K562 (cell line): ENCODE measurements at regions not wholly inside any gene's neighbourhood (a gene's known extent, or its start where the extent isn't known, plus 50 kb on each side); places are given as distances from the start of the nearest gene placed in this dataset.
A peak's percentile ranks its signal among the peaks of the same experiment; 100 is the strongest.

ENCODE experiments used
- ARID2 ChIP-seq: fragments of 450-650 bp; IDR thresholded peaks from 2 replicates; pipeline ENCODE4 v1.6.1; 2017; ENCODE audit warnings: antibody characterized with exemption, mild to moderate bottlenecking
- CBX3 ChIP-seq, 2 experiments: IDR thresholded peaks; 1 replicate in 1 of 2; 2 replicates in 1 of 2; pipeline ENCODE4 v1.6.1; 2012; ENCODE audit warnings: inconsistent platforms in 2 of 2, low read length in 2 of 2, borderline replicate concordance in 1 of 2, control low read depth in 1 of 2
- E2F1 ChIP-seq: sonication (generic); formaldehyde crosslinking; IDR thresholded peaks from 2 replicates; pipeline ENCODE4 v1.8.1; 2023; ENCODE audit warnings: mild to moderate bottlenecking, missing genetic modification reagents, moderate library complexity
- ELK1 ChIP-seq: sonication (generic); formaldehyde crosslinking; IDR thresholded peaks from 2 replicates; pipeline ENCODE4 v1.8.1; 2022; ENCODE audit warnings: missing genetic modification reagents
- ELK3 ChIP-seq: fragments of 450-650 bp; formaldehyde crosslinking; IDR thresholded peaks from 2 replicates; pipeline ENCODE4 v1.4.0; 2020; ENCODE audit warnings: mild to moderate bottlenecking
- FOXK1 ChIP-seq: sonication (generic); formaldehyde crosslinking; IDR thresholded peaks from 2 replicates; pipeline ENCODE4 v1.8.0; 2022; ENCODE audit warnings: missing genetic modification reagents, mild to moderate bottlenecking, borderline replicate concordance
- HDAC1 ChIP-seq, 2 experiments: fragments of 450-650 bp; IDR thresholded peaks; 2 replicates each; pipeline ENCODE4 v1.6.1; 2016 to 2017; ENCODE audit warnings: inconsistent platforms in 1 of 2, mild to moderate bottlenecking in 1 of 2, moderate library complexity in 1 of 2
- HES1 ChIP-seq: fragments of 450-650 bp; IDR thresholded peaks from 2 replicates; pipeline ENCODE4 v1.6.1; 2016; ENCODE audit warnings: low read depth, mild to moderate bottlenecking, moderate library complexity
- HEY1 ChIP-seq: fragments of 250-450 bp; sonication (Bioruptor Pico); IDR thresholded peaks from 2 replicates; pipeline ENCODE4 v1.5.0; 2020; ENCODE audit warnings: mild to moderate bottlenecking, moderate library complexity, borderline replicate concordance
- IRF2 ChIP-seq: sonication (generic); formaldehyde crosslinking; IDR thresholded peaks from 2 replicates; pipeline ENCODE4 v1.8.1; 2022; ENCODE audit warnings: mild to moderate bottlenecking, missing genetic modification reagents
- JUN ChIP-seq, 2 experiments: sonication (generic) in 1 of 2; formaldehyde crosslinking in 1 of 2; IDR thresholded peaks; 2 replicates each; pipeline versions ENCODE4 v1.6.1 to v1.8.0; 2012 to 2022; ENCODE audit warnings: borderline replicate concordance in 2 of 2, mild to moderate bottlenecking in 2 of 2, improper control_type of control experiment in 1 of 2, low read depth in 1 of 2, low read length in 1 of 2, missing genetic modification reagents in 1 of 2
- KAT8 ChIP-seq: fragments of 450-650 bp; IDR thresholded peaks from 2 replicates; pipeline ENCODE4 v1.6.1; 2016; ENCODE audit warnings: low read depth, mild to moderate bottlenecking
- PML ChIP-seq: IDR thresholded peaks from 2 replicates; pipeline ENCODE4 v1.6.1; 2012; ENCODE audit warnings: low read length, inconsistent platforms
- RAD51 ChIP-seq: fragments of 450-650 bp; IDR thresholded peaks from 2 replicates; pipeline ENCODE4 v1.7.1; 2016; ENCODE audit warnings: low read depth, mild to moderate bottlenecking, borderline replicate concordance
- RBM34 ChIP-seq: fragments of 200-400 bp; formaldehyde crosslinking; IDR thresholded peaks from 2 replicates; pipeline ENCODE4 v1.6.1; 2018; ENCODE audit warnings: low read length, borderline replicate concordance; ENCODE audit not compliant: insufficient read depth
- ZFP36 ChIP-seq: fragments of 150-350 bp; IDR thresholded peaks from 2 replicates; pipeline ENCODE4 v1.6.1; 2018; ENCODE audit warnings: low read length, low read depth; ENCODE audit not compliant: partially characterized antibody
- ZNF174 ChIP-seq: fragments of 250-450 bp; sonication (Bioruptor Pico); IDR thresholded peaks from 2 replicates; pipeline ENCODE4 v1.4.0; 2020; ENCODE audit warnings: mild to moderate bottlenecking
- ZNF184 ChIP-seq: sonication (generic); formaldehyde crosslinking; IDR thresholded peaks from 2 replicates; pipeline ENCODE4 v1.5.0; 2020; ENCODE audit warnings: missing genetic modification reagents
- ZNF41 ChIP-seq: fragments of 250-450 bp; sonication (Bioruptor Pico); conservative IDR thresholded peaks from 2 replicates; pipeline ENCODE4 v1.4.0; 2020; ENCODE audit warnings: mild to moderate bottlenecking
- ZNF431 ChIP-seq: sonication (generic); formaldehyde crosslinking; IDR thresholded peaks from 2 replicates; pipeline ENCODE4 v1.8.0; 2022; ENCODE audit warnings: mild to moderate bottlenecking, missing genetic modification reagents
- ZNF445 ChIP-seq: fragments of 250-450 bp; sonication (Bioruptor Pico); IDR thresholded peaks from 2 replicates; pipeline ENCODE4 v1.4.0; 2020; ENCODE audit warnings: low read depth, mild to moderate bottlenecking, moderate library complexity
- ZNF655 ChIP-seq: fragments of 250-450 bp; sonication (Bioruptor Pico); IDR thresholded peaks from 2 replicates; pipeline ENCODE4 v1.5.0; 2021

GRCh38 chr7:25495342-25496250 is 267.3 kb upstream of the NPVF start (continued):
- TF ChIP-seq HES1 = 0 out of 2 replicates have a peak, but pooled peaks have one; percentile 32
- TF ChIP-seq IRF2 (CRISPR knock-in tag) = no peak
- no peak for TF ChIP-seq ARID2
- no peak for TF ChIP-seq KAT8
- no peak for TF ChIP-seq RBM34
- no peak for TF ChIP-seq ELK3
- no peak for TF ChIP-seq FOXK1 (CRISPR knock-in tag)
- peak in 1 of 2 experiments; percentile 87; a peak in 3 of 4 replicates for TF ChIP-seq HDAC1 (IDR thresholded peaks at IDR 0.05)
- TF ChIP-seq PML = peak; percentile 92
- no peak for TF ChIP-seq ZNF174 (CRISPR knock-in tag)
- no peak for TF ChIP-seq ZNF431
- peak; percentile 53 for TF ChIP-seq ZFP36
- no peak for TF ChIP-seq ZNF655 (CRISPR knock-in tag)
- no peak for TF ChIP-seq ZNF184 (CRISPR knock-in tag)
- no peak for TF ChIP-seq ZNF41
- TF ChIP-seq JUN (IDR thresholded peaks at IDR 0.05; ENCODE audit: borderline replicate concordance, low read depth, low read length) = no peak; the same call in 1 of the 2 replicates
- no peak for TF ChIP-seq JUN (CRISPR knock-in tag; IDR thresholded peaks at IDR 0.05; ENCODE audit: borderline replicate concordance)
- TF ChIP-seq ELK1 (CRISPR knock-in tag) = no peak
- TF ChIP-seq HEY1 (CRISPR knock-in tag) = no peak
- no peak for TF ChIP-seq E2F1 (CRISPR knock-in tag)
- peak; percentile 59; the same call in 1 of the 2 replicates for TF ChIP-seq RAD51
- TF ChIP-seq ZNF445 (CRISPR knock-in tag) = no peak
- peak in 1 of 2 experiments; percentile 59; a peak in 1 of 3 replicates for TF ChIP-seq CBX3 (IDR thresholded peaks at IDR 0.05; ENCODE audit: borderline replicate concordance in 1 of 2, low read length in 2 of 2)
